BJ (cell line): ENCODE measurements at regions not wholly inside any gene's neighbourhood (a gene's known extent, or its start where the extent isn't known, plus 50 kb on each side); places are given as distances from the start of the nearest gene placed in this dataset.

ENCODE experiments used
- CTCF ChIA-PET: fragments of 350-600 bp; formaldehyde crosslinking; extraction: SDS; loops from one replicate; lab custom pipeline; 2021; ENCODE audit warnings: antibody characterized with exemption, inconsistent platforms; lab: Yijun Ruan, JAX
- POLR2A ChIA-PET: fragments of 300-600 bp; sonication (Branson Sonifier 250); formaldehyde crosslinking; extraction: SDS; loops from one replicate; lab custom pipeline; 2021; ENCODE audit warnings: antibody characterized with exemption; lab: Charles Lee
- DNase-seq: peaks from one replicate; pipeline ENCODE4 v3.0.0-alpha.2; 2011; ENCODE audit warnings: low read depth
- H3K27me3 ChIP-seq: 2 replicates; pipeline ENCODE4 v1.6.0; 2011; ENCODE audit warnings: low read length; ENCODE audit not compliant: control insufficient read depth, insufficient read depth
- H3K36me3 ChIP-seq: 2 replicates; pipeline ENCODE4 v1.5.1; 2011; ENCODE audit warnings: low read length; ENCODE audit not compliant: control insufficient read depth, insufficient read depth
- H3K4me3 ChIP-seq: 2 replicates; pipeline ENCODE4 v1.5.1; 2011; ENCODE audit warnings: low read depth, mild to moderate bottlenecking, control low read depth, low read length
- TF ChIP-seq, protein P1 (sequence below): IDR thresholded peaks from 2 replicates; pipeline ENCODE4 v1.5.1; 2011; ENCODE audit warnings: low read depth, mild to moderate bottlenecking, control low read depth, inconsistent platforms, low read length, moderate library complexity; ENCODE audit not compliant: insufficient read depth

DNA sequence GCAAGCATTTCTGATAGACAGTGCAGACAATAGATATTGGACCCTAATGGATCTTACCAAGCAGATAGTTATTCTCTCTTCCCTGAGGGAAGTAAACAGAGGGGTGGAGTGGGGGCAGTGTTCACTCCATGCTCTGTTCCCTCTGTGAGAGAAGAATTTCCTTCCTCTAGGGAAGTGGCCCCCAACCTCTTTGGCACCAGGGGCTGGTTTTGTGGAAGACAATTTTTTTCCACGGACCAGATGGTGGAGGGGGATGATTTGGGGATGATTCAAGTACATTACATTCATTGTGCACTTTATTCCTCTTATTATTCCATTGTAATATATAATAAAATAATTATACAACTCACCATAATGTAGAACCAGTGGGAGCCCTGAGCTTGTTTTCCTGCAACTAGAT is 459.9 kb downstream of the ADGRL2 start:
- DNase-seq = no peak
- TF ChIP-seq, protein P1, sequence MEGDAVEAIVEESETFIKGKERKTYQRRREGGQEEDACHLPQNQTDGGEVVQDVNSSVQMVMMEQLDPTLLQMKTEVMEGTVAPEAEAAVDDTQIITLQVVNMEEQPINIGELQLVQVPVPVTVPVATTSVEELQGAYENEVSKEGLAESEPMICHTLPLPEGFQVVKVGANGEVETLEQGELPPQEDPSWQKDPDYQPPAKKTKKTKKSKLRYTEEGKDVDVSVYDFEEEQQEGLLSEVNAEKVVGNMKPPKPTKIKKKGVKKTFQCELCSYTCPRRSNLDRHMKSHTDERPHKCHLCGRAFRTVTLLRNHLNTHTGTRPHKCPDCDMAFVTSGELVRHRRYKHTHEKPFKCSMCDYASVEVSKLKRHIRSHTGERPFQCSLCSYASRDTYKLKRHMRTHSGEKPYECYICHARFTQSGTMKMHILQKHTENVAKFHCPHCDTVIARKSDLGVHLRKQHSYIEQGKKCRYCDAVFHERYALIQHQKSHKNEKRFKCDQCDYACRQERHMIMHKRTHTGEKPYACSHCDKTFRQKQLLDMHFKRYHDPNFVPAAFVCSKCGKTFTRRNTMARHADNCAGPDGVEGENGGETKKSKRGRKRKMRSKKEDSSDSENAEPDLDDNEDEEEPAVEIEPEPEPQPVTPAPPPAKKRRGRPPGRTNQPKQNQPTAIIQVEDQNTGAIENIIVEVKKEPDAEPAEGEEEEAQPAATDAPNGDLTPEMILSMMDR = no peak
- no peaks in the 10 kb centered on the region for H3K27me3 ChIP-seq
- H3K4me3 ChIP-seq = no peak overlapping the region
- H3K36me3 ChIP-seq = no peaks in the 10 kb centered on the region
- POLR2A ChIA-PET = no interaction called here
- CTCF ChIA-PET = no interaction called here

DNA sequence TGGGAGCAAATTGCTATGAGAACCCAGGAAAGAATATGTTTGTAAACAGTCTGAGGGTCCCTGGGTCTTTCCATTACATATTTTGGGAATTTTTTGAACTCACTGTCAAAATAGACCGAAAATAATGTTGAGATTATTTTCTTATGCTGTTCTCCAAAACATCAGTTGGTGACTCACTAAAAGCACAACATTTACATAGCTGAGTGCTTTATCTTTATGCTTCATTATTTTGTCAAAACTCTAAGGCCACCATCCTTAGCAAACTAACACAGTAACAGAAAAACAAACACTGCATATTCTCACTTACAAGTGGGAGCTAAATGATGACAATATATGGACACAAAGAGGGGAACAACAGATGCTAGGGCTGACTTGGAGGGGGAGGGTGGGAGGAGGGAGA is 459.3 kb downstream of the ADGRL2 start:
- no peak for DNase-seq
- CTCF ChIA-PET = no interaction called here

DNA sequence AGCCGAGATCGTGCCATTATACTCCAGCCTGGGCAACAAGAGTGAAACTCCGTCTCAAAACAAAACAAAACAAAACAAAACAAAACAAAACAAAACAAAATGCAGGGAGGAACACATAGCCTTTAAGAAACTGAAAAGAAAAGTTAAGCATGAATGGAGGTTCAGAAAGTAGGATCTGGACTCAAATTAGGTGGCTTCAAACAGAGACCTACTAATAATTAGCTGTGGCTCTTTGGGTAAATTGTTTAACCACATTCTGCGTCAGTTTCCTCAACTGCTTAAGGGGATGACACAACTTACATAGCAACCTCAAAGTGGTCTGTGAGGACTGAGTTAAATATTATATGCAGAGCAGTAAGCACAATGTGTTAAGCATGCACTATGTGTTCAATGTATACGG is 458.2 kb downstream of the ADGRL2 start:
- CTCF ChIA-PET = no interaction called here
- Histone ChIP-seq H3K36me3 (no peaks in the 10 kb centered on the region), H3K27me3 (no peaks in the 10 kb centered on the region), H3K4me3 (no peak overlapping the region)
- POLR2A ChIA-PET = no interaction called here
- TF ChIP-seq, protein P1 = no peak
- DNase-seq = no peak

More for the DNA sequence above, 459.3 kb downstream of the ADGRL2 start:
- H3K36me3 ChIP-seq = no peaks in the 10 kb centered on the region
- H3K4me3 ChIP-seq = no peak overlapping the region
- no peaks in the 10 kb centered on the region for H3K27me3 ChIP-seq
- POLR2A ChIA-PET = no interaction called here
- TF ChIP-seq, protein P1 = no peak

DNA sequence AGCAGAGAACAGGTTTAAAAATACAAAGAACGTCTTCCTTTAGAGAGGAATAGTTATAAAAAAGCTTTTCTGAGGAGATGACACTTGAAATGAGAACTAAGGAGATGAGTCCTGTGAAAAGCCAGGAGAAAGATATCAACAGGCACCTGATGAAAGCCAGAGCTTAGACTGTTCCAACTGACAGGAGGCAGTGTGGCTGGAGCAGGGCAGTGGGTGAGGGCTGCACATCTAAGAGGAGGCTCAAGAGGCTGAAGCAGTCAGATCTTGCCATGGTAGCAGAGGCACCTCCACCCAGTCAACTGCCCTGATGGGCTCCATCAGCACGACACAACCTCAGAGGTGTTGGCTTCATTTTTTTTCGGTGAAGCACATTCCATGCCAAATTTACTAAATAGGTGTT is 445.3 kb downstream of the ADGRL2 start:
- ChIA-PET CTCF (no interaction called here), POLR2A (no interaction called here)
- TF ChIP-seq, protein P1 = no peak
- no peak for DNase-seq
- no peaks in the 10 kb centered on the region for H3K27me3 ChIP-seq
- H3K4me3 ChIP-seq = no peak overlapping the region
- H3K36me3 ChIP-seq = no peaks in the 10 kb centered on the region

DNA sequence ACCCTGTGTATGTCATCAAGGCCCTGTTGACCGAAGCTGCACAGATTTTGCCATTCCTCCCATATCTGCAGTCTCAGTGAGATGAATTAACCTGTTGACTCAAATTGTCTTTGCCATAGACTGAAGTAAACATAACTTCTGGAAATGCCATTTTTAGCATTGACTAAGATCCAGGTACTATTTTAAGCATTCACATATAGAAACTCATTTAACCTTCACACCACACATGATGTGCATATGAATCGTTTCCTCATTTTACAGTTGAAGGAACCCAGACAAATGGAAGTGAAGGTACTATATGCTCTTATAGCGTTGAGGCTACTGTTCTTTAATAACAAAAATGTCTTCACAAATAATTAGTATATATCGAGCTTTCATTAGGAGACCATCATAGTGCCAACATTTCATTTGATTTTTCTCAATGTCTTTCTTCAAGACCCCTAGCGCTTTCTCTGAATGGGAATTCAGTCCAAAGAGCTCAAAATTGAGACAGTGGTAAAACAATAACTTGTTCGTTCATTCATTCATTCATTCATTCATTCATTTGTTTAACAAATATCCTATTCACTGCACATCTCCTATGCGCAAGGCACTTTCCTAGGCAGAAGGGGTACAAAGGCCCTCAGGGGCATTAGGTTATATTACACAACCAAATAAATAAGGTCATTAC is 444.7 kb downstream of the ADGRL2 start:
- DNase-seq = no peak
- TF ChIP-seq, protein P1 = no peak
- POLR2A ChIA-PET = no interaction called here
- Histone ChIP-seq H3K36me3 (no peaks in the 10 kb centered on the region), H3K27me3 (no peaks in the 10 kb centered on the region), H3K4me3 (no peak overlapping the region)
- CTCF ChIA-PET = no interaction called here
